WTC11 (cell line): ENCODE measurements at regions not wholly inside any gene's neighbourhood (a gene's known extent, or its start where the extent isn't known, plus 50 kb on each side); places are given as distances from the start of the nearest gene placed in this dataset.

Experiments
- ATAC-seq: fragments of 200-7000 bp; cut with Tn5 transposase; 2 replicates; pipeline ENCODE4 v1.10.0; 2021; ENCODE audit warnings: mild to moderate bottlenecking, moderate library complexity
- CTCF ChIA-PET: fragments of 300-600 bp; sonication (Branson Sonifier 250); formaldehyde crosslinking; loops from one replicate; lab custom pipeline; 2021; ENCODE audit warnings: antibody characterized with exemption; lab: Charles Lee
- POLR2A ChIA-PET: fragments of 350-600 bp; sonication (Branson Sonifier 250); formaldehyde crosslinking; loops from one replicate; lab custom pipeline; 2021; ENCODE audit warnings: antibody characterized with exemption; lab: Charles Lee
- DNase-seq: peaks from one replicate; pipeline ENCODE4 v3.0.0; 2021; ENCODE audit warnings: low spot score
- H3K27ac Mint-ChIP-seq: 2 replicates; pipeline ENCODE4 v1.8.0; 2021; ENCODE audit warnings: mixed read lengths
- H3K27me3 Mint-ChIP-seq: 2 replicates; pipeline ENCODE4 v1.8.0; 2021; ENCODE audit warnings: low read depth, mild to moderate bottlenecking, moderate library complexity, mixed read lengths
- H3K36me3 Mint-ChIP-seq: 2 replicates; pipeline ENCODE4 v1.8.0; 2021; ENCODE audit warnings: mixed read lengths
- H3K4me1 Mint-ChIP-seq: 2 replicates; pipeline ENCODE4 v1.8.0; 2022; ENCODE audit warnings: mixed read lengths
- H3K4me3 Mint-ChIP-seq: 2 replicates; pipeline ENCODE4 v1.8.0; 2021; ENCODE audit warnings: mild to moderate bottlenecking, moderate library complexity, mixed read lengths
- H3K9me3 Mint-ChIP-seq: 2 replicates; pipeline ENCODE4 v1.8.0; 2021; ENCODE audit warnings: mixed read lengths
- CBFB ChIP-seq: sonication (generic); formaldehyde crosslinking; IDR thresholded peaks from 2 replicates; pipeline ENCODE4 v1.8.1; 2022; ENCODE audit warnings: mild to moderate bottlenecking, low read depth, missing genetic modification reagents
- GTF2I ChIP-seq: fragments of 250-450 bp; sonication (Bioruptor Pico); conservative IDR thresholded peaks from 2 replicates; pipeline ENCODE4 v1.4.0; 2021; ENCODE audit warnings: mild to moderate bottlenecking
- IRF2 ChIP-seq: sonication (generic); formaldehyde crosslinking; IDR thresholded peaks from 2 replicates; pipeline ENCODE4 v1.8.0; 2022; ENCODE audit warnings: low read depth, missing genetic modification reagents, borderline replicate concordance
- JAZF1 ChIP-seq: fragments of 250-450 bp; sonication (Bioruptor Pico); IDR thresholded peaks from 2 replicates; pipeline ENCODE4 v1.9.0; 2021; ENCODE audit warnings: moderate library complexity, mild to moderate bottlenecking, inconsistent platforms
- JUN ChIP-seq: sonication (generic); formaldehyde crosslinking; IDR thresholded peaks from 2 replicates; pipeline ENCODE4 v1.8.0; 2023; ENCODE audit warnings: mild to moderate bottlenecking, missing genetic modification reagents
- KAT7 ChIP-seq: sonication (generic); formaldehyde crosslinking; IDR thresholded peaks from 2 replicates; pipeline ENCODE4 v1.8.1; 2023; ENCODE audit warnings: missing genetic modification reagents, mild to moderate bottlenecking, borderline replicate concordance
- MXD4 ChIP-seq: fragments of 250-450 bp; sonication (Bioruptor Pico); IDR thresholded peaks from 2 replicates; pipeline ENCODE4 v1.8.0; 2021; ENCODE audit warnings: mild to moderate bottlenecking, moderate library complexity, borderline replicate concordance
- NFYB ChIP-seq: sonication (generic); formaldehyde crosslinking; conservative IDR thresholded peaks from 2 replicates; pipeline ENCODE4 v1.8.0; 2022; ENCODE audit warnings: low read depth, missing genetic modification reagents
- RORB ChIP-seq: fragments of 250-450 bp; sonication (Bioruptor Pico); IDR thresholded peaks from 2 replicates; pipeline ENCODE4 v1.9.0; 2021; ENCODE audit warnings: mild to moderate bottlenecking
- SOX15 ChIP-seq: fragments of 250-450 bp; sonication (Bioruptor Pico); IDR thresholded peaks from 2 replicates; pipeline ENCODE4 v1.9.0; 2021; ENCODE audit warnings: mild to moderate bottlenecking
- TEAD1 ChIP-seq: sonication (generic); formaldehyde crosslinking; IDR thresholded peaks from 2 replicates; pipeline ENCODE4 v1.8.0; 2022; ENCODE audit warnings: mild to moderate bottlenecking, missing genetic modification reagents
- ZNF317 ChIP-seq: sonication (generic); formaldehyde crosslinking; IDR thresholded peaks from 2 replicates; pipeline ENCODE4 v1.8.1; 2023; ENCODE audit warnings: low read depth, mild to moderate bottlenecking, moderate library complexity, missing genetic modification reagents, borderline replicate concordance
- ZNF396 ChIP-seq: fragments of 250-450 bp; sonication (Bioruptor Pico); IDR thresholded peaks from 2 replicates; pipeline ENCODE4 v1.8.0; 2021; ENCODE audit warnings: mild to moderate bottlenecking, moderate library complexity, borderline replicate concordance
- TF ChIP-seq, protein P1 (sequence below): sonication (generic); formaldehyde crosslinking; IDR thresholded peaks from 2 replicates; pipeline ENCODE4 v1.8.1; 2023; ENCODE audit warnings: mild to moderate bottlenecking, missing genetic modification reagents
- TF ChIP-seq, protein P2 (sequence below): sonication (generic); formaldehyde crosslinking; IDR thresholded peaks from 2 replicates; pipeline ENCODE4 v1.8.0; 2022; ENCODE audit warnings: mild to moderate bottlenecking, missing genetic modification reagents
- TF ChIP-seq, protein P3 (sequence below): sonication (generic); formaldehyde crosslinking; IDR thresholded peaks from 2 replicates; pipeline ENCODE4 v1.8.1; 2022; ENCODE audit warnings: low read depth, missing genetic modification reagents, borderline replicate concordance
- TF ChIP-seq, protein P4 (sequence below): sonication (generic); formaldehyde crosslinking; IDR thresholded peaks from 2 replicates; pipeline ENCODE4 v1.8.0; 2022; ENCODE audit warnings: missing genetic modification reagents
- TF ChIP-seq, protein P5 (sequence below): fragments of 250-450 bp; sonication (Bioruptor Pico); IDR thresholded peaks from 2 replicates; pipeline ENCODE4 v1.9.0; 2021; ENCODE audit warnings: mild to moderate bottlenecking, borderline replicate concordance
- TF ChIP-seq, protein P6 (sequence below): sonication (generic); formaldehyde crosslinking; IDR thresholded peaks from 2 replicates; pipeline ENCODE4 v1.8.0; 2022; ENCODE audit warnings: mild to moderate bottlenecking, missing genetic modification reagents

DNA sequence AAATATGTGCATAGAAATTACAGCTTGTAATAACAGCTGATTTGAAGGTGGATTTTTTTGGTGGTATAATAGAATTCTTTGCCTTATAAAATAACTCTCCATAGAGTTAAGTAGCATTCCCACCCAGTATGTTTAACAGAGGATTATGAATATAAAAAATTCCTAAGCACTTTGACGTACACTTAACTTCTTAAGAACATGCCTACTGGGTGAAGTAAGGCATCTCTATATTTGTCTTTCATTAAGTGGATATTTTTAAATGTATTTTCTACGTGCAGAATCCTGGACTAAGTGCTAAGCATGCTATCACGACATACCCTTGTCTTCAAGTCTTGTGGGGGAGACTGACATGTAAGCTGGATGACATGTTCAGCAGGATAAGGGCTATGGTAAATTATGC is 217.7 kb upstream of the BMPER start:
- Mint-ChIP-seq H3K27me3 (no peaks in the 10 kb centered on the region), H3K27ac (no peak overlapping the region), H3K36me3 (no peaks in the 10 kb centered on the region), H3K4me3 (no peak overlapping the region), H3K4me1 (no peaks in the 10 kb centered on the region), H3K9me3 (no peaks in the 10 kb centered on the region)
- ChIA-PET CTCF (no interaction called here), POLR2A (no interaction called here)
- TF ChIP-seq ZNF396 (CRISPR knock-in tag): no peak
- TF ChIP-seq, protein P1, sequence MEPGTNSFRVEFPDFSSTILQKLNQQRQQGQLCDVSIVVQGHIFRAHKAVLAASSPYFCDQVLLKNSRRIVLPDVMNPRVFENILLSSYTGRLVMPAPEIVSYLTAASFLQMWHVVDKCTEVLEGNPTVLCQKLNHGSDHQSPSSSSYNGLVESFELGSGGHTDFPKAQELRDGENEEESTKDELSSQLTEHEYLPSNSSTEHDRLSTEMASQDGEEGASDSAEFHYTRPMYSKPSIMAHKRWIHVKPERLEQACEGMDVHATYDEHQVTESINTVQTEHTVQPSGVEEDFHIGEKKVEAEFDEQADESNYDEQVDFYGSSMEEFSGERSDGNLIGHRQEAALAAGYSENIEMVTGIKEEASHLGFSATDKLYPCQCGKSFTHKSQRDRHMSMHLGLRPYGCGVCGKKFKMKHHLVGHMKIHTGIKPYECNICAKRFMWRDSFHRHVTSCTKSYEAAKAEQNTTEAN (CRISPR knock-in tag): no peak
- no peak for TF ChIP-seq JAZF1
- no peak for TF ChIP-seq RORB (CRISPR knock-in tag)
- TF ChIP-seq KAT7 (CRISPR knock-in tag): no peak
- TF ChIP-seq, protein P2, sequence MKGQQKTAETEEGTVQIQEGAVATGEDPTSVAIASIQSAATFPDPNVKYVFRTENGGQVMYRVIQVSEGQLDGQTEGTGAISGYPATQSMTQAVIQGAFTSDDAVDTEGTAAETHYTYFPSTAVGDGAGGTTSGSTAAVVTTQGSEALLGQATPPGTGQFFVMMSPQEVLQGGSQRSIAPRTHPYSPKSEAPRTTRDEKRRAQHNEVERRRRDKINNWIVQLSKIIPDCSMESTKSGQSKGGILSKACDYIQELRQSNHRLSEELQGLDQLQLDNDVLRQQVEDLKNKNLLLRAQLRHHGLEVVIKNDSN (CRISPR knock-in tag): no peak
- TF ChIP-seq NFYB (CRISPR knock-in tag): no peak
- TF ChIP-seq SOX15 (CRISPR knock-in tag): no peak
- TF ChIP-seq, protein P3, sequence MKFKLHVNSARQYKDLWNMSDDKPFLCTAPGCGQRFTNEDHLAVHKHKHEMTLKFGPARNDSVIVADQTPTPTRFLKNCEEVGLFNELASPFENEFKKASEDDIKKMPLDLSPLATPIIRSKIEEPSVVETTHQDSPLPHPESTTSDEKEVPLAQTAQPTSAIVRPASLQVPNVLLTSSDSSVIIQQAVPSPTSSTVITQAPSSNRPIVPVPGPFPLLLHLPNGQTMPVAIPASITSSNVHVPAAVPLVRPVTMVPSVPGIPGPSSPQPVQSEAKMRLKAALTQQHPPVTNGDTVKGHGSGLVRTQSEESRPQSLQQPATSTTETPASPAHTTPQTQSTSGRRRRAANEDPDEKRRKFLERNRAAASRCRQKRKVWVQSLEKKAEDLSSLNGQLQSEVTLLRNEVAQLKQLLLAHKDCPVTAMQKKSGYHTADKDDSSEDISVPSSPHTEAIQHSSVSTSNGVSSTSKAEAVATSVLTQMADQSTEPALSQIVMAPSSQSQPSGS (CRISPR knock-in tag): no peak
- TF ChIP-seq JUN (CRISPR knock-in tag): no peak
- TF ChIP-seq TEAD1 (CRISPR knock-in tag): no peak
- ATAC-seq (no peak), DNase-seq (no peak)

DNA sequence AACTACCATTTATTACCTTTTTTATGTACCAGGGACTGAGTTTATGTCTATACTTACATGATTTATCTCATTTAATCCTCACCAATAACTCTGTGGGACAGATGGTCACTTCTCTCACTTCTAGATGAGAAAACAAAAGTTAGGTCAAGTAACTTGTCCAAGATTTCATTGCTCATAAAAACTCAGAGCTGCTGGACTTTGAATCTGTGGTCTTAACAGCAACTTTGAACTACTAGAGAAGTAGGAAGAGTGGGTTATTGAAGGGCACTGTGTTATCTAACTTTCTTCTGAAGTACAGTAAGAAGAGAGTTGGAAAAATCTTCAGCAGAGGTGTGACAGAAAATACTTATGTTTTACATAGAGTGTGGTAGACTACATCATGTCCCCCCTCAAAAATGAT is 214.2 kb upstream of the BMPER start:
- no peak for TF ChIP-seq GTF2I (CRISPR knock-in tag)
- no peak for TF ChIP-seq MXD4
- TF ChIP-seq, protein P4, sequence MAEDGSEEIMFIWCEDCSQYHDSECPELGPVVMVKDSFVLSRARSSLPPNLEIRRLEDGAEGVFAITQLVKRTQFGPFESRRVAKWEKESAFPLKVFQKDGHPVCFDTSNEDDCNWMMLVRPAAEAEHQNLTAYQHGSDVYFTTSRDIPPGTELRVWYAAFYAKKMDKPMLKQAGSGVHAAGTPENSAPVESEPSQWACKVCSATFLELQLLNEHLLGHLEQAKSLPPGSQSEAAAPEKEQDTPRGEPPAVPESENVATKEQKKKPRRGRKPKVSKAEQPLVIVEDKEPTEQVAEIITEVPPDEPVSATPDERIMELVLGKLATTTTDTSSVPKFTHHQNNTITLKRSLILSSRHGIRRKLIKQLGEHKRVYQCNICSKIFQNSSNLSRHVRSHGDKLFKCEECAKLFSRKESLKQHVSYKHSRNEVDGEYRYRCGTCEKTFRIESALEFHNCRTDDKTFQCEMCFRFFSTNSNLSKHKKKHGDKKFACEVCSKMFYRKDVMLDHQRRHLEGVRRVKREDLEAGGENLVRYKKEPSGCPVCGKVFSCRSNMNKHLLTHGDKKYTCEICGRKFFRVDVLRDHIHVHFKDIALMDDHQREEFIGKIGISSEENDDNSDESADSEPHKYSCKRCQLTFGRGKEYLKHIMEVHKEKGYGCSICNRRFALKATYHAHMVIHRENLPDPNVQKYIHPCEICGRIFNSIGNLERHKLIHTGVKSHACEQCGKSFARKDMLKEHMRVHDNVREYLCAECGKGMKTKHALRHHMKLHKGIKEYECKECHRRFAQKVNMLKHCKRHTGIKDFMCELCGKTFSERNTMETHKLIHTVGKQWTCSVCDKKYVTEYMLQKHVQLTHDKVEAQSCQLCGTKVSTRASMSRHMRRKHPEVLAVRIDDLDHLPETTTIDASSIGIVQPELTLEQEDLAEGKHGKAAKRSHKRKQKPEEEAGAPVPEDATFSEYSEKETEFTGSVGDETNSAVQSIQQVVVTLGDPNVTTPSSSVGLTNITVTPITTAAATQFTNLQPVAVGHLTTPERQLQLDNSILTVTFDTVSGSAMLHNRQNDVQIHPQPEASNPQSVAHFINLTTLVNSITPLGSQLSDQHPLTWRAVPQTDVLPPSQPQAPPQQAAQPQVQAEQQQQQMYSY (CRISPR knock-in tag): no peak
- TF ChIP-seq, protein P5, sequence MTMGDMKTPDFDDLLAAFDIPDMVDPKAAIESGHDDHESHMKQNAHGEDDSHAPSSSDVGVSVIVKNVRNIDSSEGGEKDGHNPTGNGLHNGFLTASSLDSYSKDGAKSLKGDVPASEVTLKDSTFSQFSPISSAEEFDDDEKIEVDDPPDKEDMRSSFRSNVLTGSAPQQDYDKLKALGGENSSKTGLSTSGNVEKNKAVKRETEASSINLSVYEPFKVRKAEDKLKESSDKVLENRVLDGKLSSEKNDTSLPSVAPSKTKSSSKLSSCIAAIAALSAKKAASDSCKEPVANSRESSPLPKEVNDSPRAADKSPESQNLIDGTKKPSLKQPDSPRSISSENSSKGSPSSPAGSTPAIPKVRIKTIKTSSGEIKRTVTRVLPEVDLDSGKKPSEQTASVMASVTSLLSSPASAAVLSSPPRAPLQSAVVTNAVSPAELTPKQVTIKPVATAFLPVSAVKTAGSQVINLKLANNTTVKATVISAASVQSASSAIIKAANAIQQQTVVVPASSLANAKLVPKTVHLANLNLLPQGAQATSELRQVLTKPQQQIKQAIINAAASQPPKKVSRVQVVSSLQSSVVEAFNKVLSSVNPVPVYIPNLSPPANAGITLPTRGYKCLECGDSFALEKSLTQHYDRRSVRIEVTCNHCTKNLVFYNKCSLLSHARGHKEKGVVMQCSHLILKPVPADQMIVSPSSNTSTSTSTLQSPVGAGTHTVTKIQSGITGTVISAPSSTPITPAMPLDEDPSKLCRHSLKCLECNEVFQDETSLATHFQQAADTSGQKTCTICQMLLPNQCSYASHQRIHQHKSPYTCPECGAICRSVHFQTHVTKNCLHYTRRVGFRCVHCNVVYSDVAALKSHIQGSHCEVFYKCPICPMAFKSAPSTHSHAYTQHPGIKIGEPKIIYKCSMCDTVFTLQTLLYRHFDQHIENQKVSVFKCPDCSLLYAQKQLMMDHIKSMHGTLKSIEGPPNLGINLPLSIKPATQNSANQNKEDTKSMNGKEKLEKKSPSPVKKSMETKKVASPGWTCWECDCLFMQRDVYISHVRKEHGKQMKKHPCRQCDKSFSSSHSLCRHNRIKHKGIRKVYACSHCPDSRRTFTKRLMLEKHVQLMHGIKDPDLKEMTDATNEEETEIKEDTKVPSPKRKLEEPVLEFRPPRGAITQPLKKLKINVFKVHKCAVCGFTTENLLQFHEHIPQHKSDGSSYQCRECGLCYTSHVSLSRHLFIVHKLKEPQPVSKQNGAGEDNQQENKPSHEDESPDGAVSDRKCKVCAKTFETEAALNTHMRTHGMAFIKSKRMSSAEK: no peak
- TF ChIP-seq, protein P6, sequence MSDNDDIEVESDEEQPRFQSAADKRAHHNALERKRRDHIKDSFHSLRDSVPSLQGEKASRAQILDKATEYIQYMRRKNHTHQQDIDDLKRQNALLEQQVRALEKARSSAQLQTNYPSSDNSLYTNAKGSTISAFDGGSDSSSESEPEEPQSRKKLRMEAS: no peak
- TF ChIP-seq ZNF317 (CRISPR knock-in tag): no peak
- TF ChIP-seq CBFB (CRISPR knock-in tag): no peak
- no peak for TF ChIP-seq IRF2 (CRISPR knock-in tag)
- POLR2A ChIA-PET: no interaction called here
- Mint-ChIP-seq H3K27me3 (no peaks in the 10 kb centered on the region), H3K9me3 (no peaks in the 10 kb centered on the region), H3K36me3 (no peaks in the 10 kb centered on the region), H3K4me3 (no peak overlapping the region), H3K4me1 (no peaks in the 10 kb centered on the region), H3K27ac (no peak overlapping the region)
- no peak for DNase-seq
- CTCF ChIA-PET: interaction anchor here (1.0 kb wide), 1 partner anchor 241 kb away, joined by 3 read pairs; no protein-coding TSS in a partner anchor
- ATAC-seq: no peak
